ENCODE measurements at regions not wholly inside any gene's neighbourhood (a gene's known extent, or its start where the extent isn't known, plus 50 kb on each side); places are given as distances from the start of the nearest gene placed in this dataset.

DNA sequence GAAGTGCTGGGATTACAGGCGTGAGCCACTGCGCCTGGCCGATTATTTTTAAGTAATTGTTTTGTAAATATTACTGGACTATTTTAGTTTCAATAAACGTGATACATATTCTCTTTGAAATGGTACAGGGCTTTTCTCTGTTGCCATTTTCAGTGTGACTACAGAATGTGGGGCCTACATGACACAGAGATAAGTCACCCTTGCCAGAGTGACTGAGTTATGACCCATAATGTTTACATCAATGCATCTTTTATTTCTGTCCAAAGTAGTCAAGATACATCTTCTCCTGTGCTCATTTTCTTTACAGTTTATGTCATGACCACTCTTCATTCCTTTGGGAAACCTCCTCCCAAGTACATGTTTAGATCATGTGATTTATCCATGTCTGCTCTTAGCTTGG lies 88.3 kb upstream of the GC start:
- no peak for TF ChIP-seq CTCF (conservative IDR thresholded peaks at IDR 0.05; ENCODE audit: low read depth, low read length)
- no peak for TF ChIP-seq EZH2 (IDR thresholded peaks at IDR 0.05; ENCODE audit: low read length, unreplicated experiment)
- no peak for TF ChIP-seq EZH2phosphoT487 (IDR thresholded peaks at IDR 0.05; ENCODE audit: borderline replicate concordance, low read length)
